ENCODE measurements at regions not wholly inside any gene's neighbourhood (a gene's known extent, or its start where the extent isn't known, plus 50 kb on each side); places are given as distances from the start of the nearest gene placed in this dataset.

DNA sequence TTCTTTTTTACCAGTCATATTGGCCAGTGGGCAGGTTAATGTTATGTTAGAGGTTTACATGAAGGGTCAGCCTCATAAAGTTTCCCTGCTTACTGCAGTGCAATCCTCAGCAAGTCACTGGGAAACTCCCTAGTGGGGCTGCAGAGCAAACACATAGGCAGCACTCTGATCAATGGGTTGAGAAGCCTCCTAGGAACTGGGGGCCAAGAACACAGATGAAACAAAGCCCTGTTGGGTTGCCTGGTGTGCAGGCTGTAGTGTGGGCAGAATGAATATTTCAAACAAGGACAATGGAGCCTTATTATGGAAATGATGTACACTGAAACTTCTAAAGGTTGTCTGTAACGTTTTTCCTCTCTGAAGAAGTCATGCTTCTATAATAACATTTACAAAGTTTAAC, 431.6 kb upstream of the PTBP2 start:
- no peak for DNase-seq (ENCODE audit: low read depth in 2 of 2)

GRCh38 chr1:96290801-96291200, 430.8 kb upstream of the PTBP2 start:
- no peak for DNase-seq (ENCODE audit: low read depth in 2 of 2)

DNA sequence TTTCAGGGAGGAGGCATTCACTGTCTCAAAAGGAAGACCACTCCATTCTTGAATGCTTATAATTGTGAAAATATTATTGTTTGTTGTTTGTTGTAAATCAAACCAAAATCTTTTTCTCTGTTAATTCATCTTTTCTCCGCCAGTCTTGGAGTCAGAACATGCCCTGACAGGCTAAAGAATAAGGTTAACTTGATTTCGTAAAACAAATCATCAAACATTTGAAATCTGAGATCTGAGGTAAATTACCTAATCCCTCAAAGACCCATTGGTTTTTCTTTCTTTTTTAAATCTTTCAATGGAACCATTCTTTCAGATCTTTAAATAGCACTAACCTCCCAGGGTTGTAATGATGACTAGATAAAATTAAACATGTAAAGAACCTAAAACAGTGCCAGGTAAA, 430.1 kb upstream of the PTBP2 start:
- no peak for DNase-seq (ENCODE audit: low read depth in 2 of 2)

GRCh38 chr1:96292141-96292540, 429.4 kb upstream of the PTBP2 start:
- no peak for DNase-seq (ENCODE audit: low read depth in 2 of 2)

DNA sequence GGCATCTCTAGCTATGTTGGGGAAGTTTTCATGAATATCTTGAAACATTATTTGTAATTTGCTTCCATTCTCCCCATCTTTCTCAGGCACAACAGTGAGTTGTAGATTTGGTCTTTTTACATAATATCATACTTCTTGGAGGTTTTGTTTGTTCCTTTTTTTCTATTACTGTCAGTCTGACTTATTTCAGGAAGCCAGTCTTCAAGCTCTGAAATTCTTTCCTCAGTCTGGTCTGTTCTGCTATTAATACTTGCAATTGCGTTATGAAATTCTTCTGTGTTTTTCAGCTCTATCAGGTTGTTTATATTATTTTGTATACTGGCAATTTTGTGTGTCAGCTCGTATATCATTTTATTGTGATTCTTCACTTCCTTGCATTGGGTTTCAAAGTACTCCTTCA, 424.6 kb upstream of the PTBP2 start:
- no peak for DNase-seq (ENCODE audit: low read depth in 2 of 2)

GRCh38 chr1:96306809-96307560, 414.6 kb upstream of the PTBP2 start:
- no peak for DNase-seq (ENCODE audit: low read depth in 2 of 2)

GRCh38 chr1:96308314-96308713, 413.3 kb upstream of the PTBP2 start:
- DNase-seq (ENCODE audit: low read depth in 2 of 2): no peak

GRCh38 chr1:96309783-96310182, 411.8 kb upstream of the PTBP2 start:
- no peak for DNase-seq (ENCODE audit: low read depth in 2 of 2)

- DNase-seq (ENCODE audit: low read depth in 2 of 2): no peak
Measured at GRCh38 chr1:96313216-96313615, 408.4 kb upstream of the PTBP2 start.

- no peak for DNase-seq (ENCODE audit: low read depth in 2 of 2)
Measured at GRCh38 chr1:96329121-96329520, 392.5 kb upstream of the PTBP2 start.

DNA sequence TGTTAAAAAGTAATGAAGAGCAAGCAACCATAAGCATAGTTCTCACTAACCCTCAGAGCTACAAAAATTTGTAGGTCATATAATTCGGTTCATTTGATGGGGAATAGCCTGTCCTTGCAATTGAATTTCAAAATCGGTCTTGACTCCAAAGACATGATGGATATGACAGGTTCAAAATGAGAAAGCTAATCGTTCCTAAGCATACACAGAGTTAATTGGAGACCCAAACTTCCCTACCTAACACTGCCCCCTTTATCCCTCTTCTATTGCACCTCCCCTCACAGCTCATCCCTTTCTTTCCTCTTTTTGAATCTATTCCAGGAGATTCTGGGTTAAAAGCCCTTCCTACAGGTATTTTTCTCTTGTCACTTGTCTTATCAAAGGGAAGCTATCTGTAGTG, 390.0 kb upstream of the PTBP2 start:
- no peak for DNase-seq (ENCODE audit: low read depth in 2 of 2)

DNA sequence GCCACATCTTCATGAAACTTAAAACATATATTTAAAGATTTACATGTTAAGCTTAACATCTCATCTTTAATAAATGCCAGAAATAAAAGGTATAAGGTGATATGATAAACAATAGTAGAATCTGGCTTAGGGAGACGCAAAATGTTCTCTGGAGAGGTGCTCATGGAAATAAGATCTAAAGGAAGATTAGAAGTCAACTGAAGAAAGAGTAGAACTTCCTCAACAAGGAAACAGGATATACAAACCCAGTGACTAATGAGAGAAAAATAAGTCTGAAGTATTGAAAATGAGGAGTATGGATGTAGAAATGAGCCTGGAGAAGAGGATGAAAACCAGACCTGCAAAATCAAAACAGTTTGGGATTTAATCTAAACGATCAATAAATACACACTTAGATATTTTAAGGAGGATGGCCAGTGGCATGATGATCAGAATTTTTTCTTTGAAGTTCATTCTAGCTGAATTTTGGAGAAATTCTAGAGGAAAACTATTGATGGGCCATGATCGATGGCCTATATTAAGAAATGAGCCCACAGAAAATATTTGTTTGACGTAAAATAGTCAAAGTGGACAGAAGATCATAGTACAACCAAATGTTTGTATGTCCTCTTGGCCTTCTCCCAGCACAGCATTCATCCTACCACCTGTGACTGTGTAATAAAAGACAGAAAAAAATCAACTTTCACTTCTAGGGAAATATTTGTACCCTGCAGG, 387.9 kb upstream of the PTBP2 start:
- DNase-seq (ENCODE audit: low read depth in 2 of 2): no peak

- DNase-seq (ENCODE audit: low read depth in 2 of 2): no peak
Measured at GRCh38 chr1:96334236-96334557, 387.4 kb upstream of the PTBP2 start.

- no peak for DNase-seq (ENCODE audit: low read depth in 2 of 2)
Measured at GRCh38 chr1:96338622-96339021, 383.0 kb upstream of the PTBP2 start.

DNA sequence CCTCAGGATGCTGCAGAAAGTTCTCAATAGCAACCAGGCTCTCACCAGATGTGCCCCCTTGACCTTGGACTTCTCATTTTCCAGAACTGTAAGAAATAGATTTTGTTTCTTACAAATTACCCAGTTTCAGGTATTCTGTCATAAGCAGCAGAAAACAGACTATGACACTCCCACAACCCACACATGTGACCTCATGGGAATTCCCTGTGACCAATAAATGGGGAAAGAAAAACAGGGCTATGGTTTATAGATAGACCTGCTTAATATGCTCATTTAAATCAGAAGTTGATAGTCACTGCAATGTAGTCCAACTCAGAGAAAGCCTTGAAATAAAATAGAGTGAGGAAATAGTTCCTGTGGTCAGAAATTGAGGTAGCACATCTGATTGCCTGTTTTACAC, 380.9 kb upstream of the PTBP2 start:
- no peak for DNase-seq (ENCODE audit: low read depth in 2 of 2)

GRCh38 chr1:96346719-96347118, 374.9 kb upstream of the PTBP2 start:
- no peak for DNase-seq (ENCODE audit: low read depth in 2 of 2)

GRCh38 chr1:96349896-96350295, 371.7 kb upstream of the PTBP2 start:
- DNase-seq (ENCODE audit: low read depth in 2 of 2): no peak

- no peak for DNase-seq (ENCODE audit: low read depth in 2 of 2)
Measured at GRCh38 chr1:96352733-96353132, 368.9 kb upstream of the PTBP2 start.

DNA sequence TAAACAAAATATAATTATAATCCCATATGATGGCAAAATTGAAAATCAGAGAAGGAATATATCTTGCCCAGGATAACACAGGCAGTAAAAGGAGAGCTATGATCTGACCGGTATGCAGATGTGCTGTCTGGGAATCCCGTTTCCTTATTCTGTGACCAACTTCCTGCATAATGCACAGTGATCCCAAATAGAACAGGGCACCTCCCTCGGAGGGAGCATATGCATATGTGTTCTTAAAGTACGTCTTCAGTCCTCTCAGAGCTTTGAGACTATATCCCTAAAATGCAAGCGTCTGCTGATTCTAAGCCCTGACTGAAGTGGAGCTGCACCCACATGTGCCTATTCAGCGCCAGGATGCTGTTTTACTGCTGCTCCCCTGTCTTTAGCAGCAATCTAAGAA, 366.1 kb upstream of the PTBP2 start:
- no peak for DNase-seq (ENCODE audit: low read depth in 2 of 2)

DNA sequence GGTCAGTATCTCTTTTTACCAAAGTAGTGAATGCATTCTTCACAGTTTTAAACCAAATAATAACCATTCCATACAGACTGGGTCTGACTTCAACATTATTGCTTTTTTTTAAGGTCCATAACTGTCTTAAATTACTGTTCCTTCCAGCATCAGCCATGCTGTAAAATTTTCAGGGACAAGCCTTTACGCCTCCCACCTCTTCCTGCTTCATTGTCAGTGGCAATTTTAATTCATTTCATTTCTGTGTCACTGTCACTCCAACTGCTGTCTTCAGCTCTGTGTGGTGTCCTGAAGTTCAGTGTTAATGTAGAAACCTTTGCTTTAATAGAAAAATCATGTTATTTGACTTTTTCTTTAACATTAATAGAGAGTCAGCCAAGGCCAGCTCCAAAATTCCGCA, 365.6 kb upstream of the PTBP2 start:
- no peak for DNase-seq (ENCODE audit: low read depth in 2 of 2)

- DNase-seq (ENCODE audit: low read depth in 2 of 2): no peak
Measured at GRCh38 chr1:96357141-96357765, 364.3 kb upstream of the PTBP2 start.

DNA sequence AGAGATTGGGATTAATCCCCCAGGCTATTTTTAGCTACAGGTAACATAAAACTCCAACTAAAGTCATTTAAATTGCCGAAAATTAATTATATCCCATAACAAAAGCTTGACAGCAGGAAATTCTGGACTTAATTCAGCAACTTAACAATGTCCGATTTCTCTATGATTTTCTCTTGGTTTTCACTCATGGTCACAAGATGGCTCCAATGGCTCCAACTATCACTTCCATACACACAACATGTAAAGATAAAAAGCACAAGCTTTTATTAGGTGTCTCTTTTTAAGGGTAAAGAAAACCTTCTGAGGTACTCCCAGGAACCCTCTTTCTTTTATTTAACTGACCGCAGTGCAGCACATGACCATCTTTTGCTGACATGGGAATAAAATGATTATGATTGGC, 363.5 kb upstream of the PTBP2 start:
- no peak for DNase-seq (ENCODE audit: low read depth in 2 of 2)
